ENCODE measurements at regions not wholly inside any gene's neighbourhood (a gene's known extent, or its start where the extent isn't known, plus 50 kb on each side); places are given as distances from the start of the nearest gene placed in this dataset.

- no peak for TF ChIP-seq CTCF (IDR thresholded peaks at IDR 0.05; ENCODE audit: low read depth, low read length, missing control alignments)
- no peak for DNase-seq (ENCODE audit: extremely low read depth, low read depth)
- no peak overlapping the region for H3K4me3 ChIP-seq (replicated peaks; ENCODE audit: low read depth, low read length)
These were observed 87.7 kb upstream of the GNAZ start for GRCh38 chr22:22982616-22983015.

- no peak overlapping the region for H3K4me3 ChIP-seq (replicated peaks; ENCODE audit: low read depth, low read length)
- TF ChIP-seq CTCF (IDR thresholded peaks at IDR 0.05; ENCODE audit: low read depth, low read length, missing control alignments): no peak
- DNase-seq (ENCODE audit: extremely low read depth, low read depth): no peak
These were observed 87.2 kb upstream of the GNAZ start for GRCh38 chr22:22983123-22983522.

- no peak for DNase-seq (ENCODE audit: extremely low read depth, low read depth)
- no peak overlapping the region for H3K4me3 ChIP-seq (replicated peaks; ENCODE audit: low read depth, low read length)
- no peak for TF ChIP-seq CTCF (IDR thresholded peaks at IDR 0.05; ENCODE audit: low read depth, low read length, missing control alignments)
These were observed 86.5 kb upstream of the GNAZ start for GRCh38 chr22:22983816-22984215.

GRCh38 chr22:22984967-22985366 lies 85.4 kb upstream of the GNAZ start:
- no peak for DNase-seq (ENCODE audit: extremely low read depth, low read depth)
- TF ChIP-seq CTCF (IDR thresholded peaks at IDR 0.05; ENCODE audit: low read depth, low read length, missing control alignments): no peak
- H3K4me3 ChIP-seq (replicated peaks; ENCODE audit: low read depth, low read length): no peak overlapping the region

GRCh38 chr22:22986008-22986407 lies 84.3 kb upstream of the GNAZ start:
- DNase-seq (ENCODE audit: extremely low read depth, low read depth): no peak
- H3K4me3 ChIP-seq (replicated peaks; ENCODE audit: low read depth, low read length): no peak overlapping the region
- no peak for TF ChIP-seq CTCF (IDR thresholded peaks at IDR 0.05; ENCODE audit: low read depth, low read length, missing control alignments)

GRCh38 chr22:22986640-22987039 lies 83.7 kb upstream of the GNAZ start:
- TF ChIP-seq CTCF (IDR thresholded peaks at IDR 0.05; ENCODE audit: low read depth, low read length, missing control alignments): no peak
- DNase-seq (ENCODE audit: extremely low read depth, low read depth): no peak
- H3K4me3 ChIP-seq (replicated peaks; ENCODE audit: low read depth, low read length): no peak overlapping the region

- H3K4me3 ChIP-seq (replicated peaks; ENCODE audit: low read depth, low read length): no peak overlapping the region
- no peak for DNase-seq (ENCODE audit: extremely low read depth, low read depth)
- no peak for TF ChIP-seq CTCF (IDR thresholded peaks at IDR 0.05; ENCODE audit: low read depth, low read length, missing control alignments)
These were observed 82.2 kb upstream of the GNAZ start for GRCh38 chr22:22988150-22988549.

Measured in HFF-Myc (cell line).